Right lobe of liver (tissue), 6 donors: ENCODE measurements at regions not wholly inside any gene's neighbourhood (a gene's known extent, or its start where the extent isn't known, plus 50 kb on each side); places are given as distances from the start of the nearest gene placed in this dataset.

ENCODE experiments used
- ATAC-seq, 4 donors: fragments of 200-7000 bp; cut with Tn5 transposase; one replicate each; pipeline ENCODE4 v1.9.1; 2020; ENCODE audit warnings: mild to moderate bottlenecking in 4 of 4, moderate library complexity in 4 of 4
- DNase-seq, 3 donors: peaks; one replicate each; pipeline ENCODE4 v3.0.0-alpha.2; 2020
- H3K27ac ChIP-seq, 3 donors: fragments of 200-600 bp; one replicate each; pipeline ENCODE4 v1.8.0; 2022
- H3K27me3 ChIP-seq, 2 donors: fragments of 200-600 bp; one replicate each; pipeline ENCODE4 v1.8.0; 2022
- H3K36me3 ChIP-seq, 4 donors: fragments of 200-600 bp; sonication (generic) in 1 of 4; one replicate each; pipeline versions ENCODE4 v1.5.1 to v1.8.0; 2017 to 2022; ENCODE audit warnings: control low read depth in 1 of 4
- H3K4me1 ChIP-seq, 4 donors: fragments of 200-600 bp; sonication (generic) in 1 of 4; one replicate each; pipeline versions ENCODE4 v1.5.1 to v1.8.0; 2017 to 2022; ENCODE audit warnings: control low read depth in 1 of 4
- H3K4me3 ChIP-seq, 3 donors: fragments of 200-600 bp; one replicate each; pipeline ENCODE4 v1.8.0; 2022
- H3K9me3 ChIP-seq, 4 donors: fragments of 200-600 bp; sonication (generic) in 1 of 4; one replicate each; pipeline versions ENCODE4 v1.5.1 to v1.8.0; 2017 to 2022; ENCODE audit warnings: control low read depth in 1 of 4
- POLR2A ChIP-seq: fragments of 450-650 bp; IDR thresholded peaks from one replicate; pipeline ENCODE4 v1.6.1; 2017; ENCODE audit warnings: antibody characterized with exemption, mild to moderate bottlenecking
- WGBS: methylation state at CpG from one replicate; pipeline ENCODE4 v1.1.6; 2018; ENCODE audit warnings: low coverage, low lambda C conversion rate; ENCODE audit not compliant: insufficient coverage; ENCODE audit errors: missing lambda C conversion rate; 5-methylcytosine and 5-hydroxymethylcytosine counted together
- intact Hi-C, 2 donors: fragments of 100-400 bp; cut with DNase I; formaldehyde crosslinking; loops; one replicate each; pipeline versions ENCODE4 v1.11.2 to v1.14.1; 2022
- TF ChIP-seq, protein P1 (sequence below), 4 donors: fragments of 200-600 bp in 3 of 4; fragments of 450-650 bp in 1 of 4; IDR thresholded peaks; one replicate each; pipeline versions ENCODE4 v1.5.1 to v1.8.0; 2016 to 2022; ENCODE audit warnings: antibody characterized with exemption in 4 of 4, mild to moderate bottlenecking in 2 of 4
- donor health status: DM: no; HTN: yes; CAD: no.
- donor health status: DM: no; HTN: no; CAD: no.
- donor health status: DM: no; HTN: no; CAD: no.
- donor health status: DM: no; HTN: yes; CAD: no.
- donor health status: DM: no; HTN: yes; CAD: no.

DNA sequence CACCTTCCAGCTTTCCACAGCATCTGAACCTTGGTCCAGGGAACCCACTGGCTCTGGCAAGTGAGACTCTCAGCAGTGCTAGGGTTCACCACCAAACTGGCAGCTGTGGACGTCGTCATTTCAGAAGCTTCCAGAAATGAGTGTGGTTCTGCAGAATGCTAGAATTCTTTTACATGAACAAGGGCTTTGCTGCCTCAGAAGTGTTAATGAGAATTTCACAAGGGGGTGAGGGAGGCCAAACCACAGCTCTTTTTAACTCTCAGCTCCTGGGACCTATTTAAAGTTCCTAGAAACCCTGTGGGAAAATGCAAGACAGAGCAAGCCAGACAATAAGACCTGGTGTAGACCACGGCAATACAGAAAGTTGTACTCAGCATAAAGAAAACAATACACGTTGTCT, 129.3 kb upstream of the BET1 start:
- TF ChIP-seq POLR2A: no peak
- TF ChIP-seq, protein P1, sequence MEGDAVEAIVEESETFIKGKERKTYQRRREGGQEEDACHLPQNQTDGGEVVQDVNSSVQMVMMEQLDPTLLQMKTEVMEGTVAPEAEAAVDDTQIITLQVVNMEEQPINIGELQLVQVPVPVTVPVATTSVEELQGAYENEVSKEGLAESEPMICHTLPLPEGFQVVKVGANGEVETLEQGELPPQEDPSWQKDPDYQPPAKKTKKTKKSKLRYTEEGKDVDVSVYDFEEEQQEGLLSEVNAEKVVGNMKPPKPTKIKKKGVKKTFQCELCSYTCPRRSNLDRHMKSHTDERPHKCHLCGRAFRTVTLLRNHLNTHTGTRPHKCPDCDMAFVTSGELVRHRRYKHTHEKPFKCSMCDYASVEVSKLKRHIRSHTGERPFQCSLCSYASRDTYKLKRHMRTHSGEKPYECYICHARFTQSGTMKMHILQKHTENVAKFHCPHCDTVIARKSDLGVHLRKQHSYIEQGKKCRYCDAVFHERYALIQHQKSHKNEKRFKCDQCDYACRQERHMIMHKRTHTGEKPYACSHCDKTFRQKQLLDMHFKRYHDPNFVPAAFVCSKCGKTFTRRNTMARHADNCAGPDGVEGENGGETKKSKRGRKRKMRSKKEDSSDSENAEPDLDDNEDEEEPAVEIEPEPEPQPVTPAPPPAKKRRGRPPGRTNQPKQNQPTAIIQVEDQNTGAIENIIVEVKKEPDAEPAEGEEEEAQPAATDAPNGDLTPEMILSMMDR (IDR thresholded peaks at IDR 0.05): no peak
- Histone ChIP-seq H3K4me1 (no peaks in the 10 kb centered on the region), H3K36me3 (no peaks in the 10 kb centered on the region), H3K9me3 (no peaks in the 10 kb centered on the region), H3K27me3 (no peaks in the 10 kb centered on the region), H3K4me3 (no peak overlapping the region), H3K27ac (no peak overlapping the region)
- intact Hi-C loops: no loop called here
- ATAC-seq (no peak), DNase-seq (no peak)
- WGBS: 21% methylated on average over 4 of the region's 4 CpGs

DNA sequence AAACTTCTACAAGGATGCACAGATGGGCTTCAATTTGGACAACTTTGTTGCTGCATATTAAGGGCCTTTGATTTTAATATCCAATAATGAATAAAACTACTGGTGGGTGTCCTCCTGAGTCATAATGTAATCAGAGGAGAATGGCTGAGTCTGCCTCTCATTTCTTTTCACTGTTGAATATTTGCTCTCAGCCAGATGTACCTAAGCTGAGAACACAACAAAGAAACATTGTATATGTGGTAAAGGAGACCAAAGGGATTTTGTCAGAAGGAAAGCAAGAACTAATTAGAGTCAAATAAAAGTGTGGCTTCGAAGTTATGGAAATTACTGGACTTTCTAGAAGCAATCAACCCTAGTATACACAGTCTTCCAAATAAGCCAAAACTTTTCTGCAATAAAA, 131.0 kb upstream of the BET1 start:
- no peaks in the 10 kb centered on the region for H3K9me3 ChIP-seq
- no peak for TF ChIP-seq POLR2A
- TF ChIP-seq, protein P1 (IDR thresholded peaks at IDR 0.05): no peak
- H3K27me3 ChIP-seq: no peaks in the 10 kb centered on the region
- no peak overlapping the region for H3K27ac ChIP-seq
- no peak overlapping the region for H3K4me3 ChIP-seq
- WGBS: 42% methylated on average over 1 of the region's 1 CpG
- H3K36me3 ChIP-seq: no peaks in the 10 kb centered on the region
- intact Hi-C loops: no loop called here
- ATAC-seq (no peak), DNase-seq (no peak)
- no peaks in the 10 kb centered on the region for H3K4me1 ChIP-seq

DNA sequence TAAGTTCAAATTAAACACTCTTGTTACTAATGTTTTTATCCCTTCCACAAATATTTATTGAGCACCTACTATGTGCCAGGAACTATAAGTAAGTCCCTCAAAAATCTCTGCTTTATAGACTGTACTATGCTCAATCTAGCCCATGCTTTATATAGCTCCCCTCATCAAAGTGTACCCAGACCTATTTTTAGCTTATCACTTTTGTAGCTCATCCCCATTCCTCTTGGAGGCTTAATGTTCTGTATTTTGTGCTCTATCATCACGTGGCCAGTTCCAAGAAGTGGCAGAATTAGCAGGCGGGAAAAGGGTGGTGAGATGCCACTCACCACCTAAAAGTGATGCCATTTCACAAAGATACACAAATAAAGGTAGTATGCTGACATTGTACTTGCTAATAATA, 138.1 kb upstream of the BET1 start:
- 51% methylated on average over 2 of the region's 2 CpGs for WGBS
- H3K4me1 ChIP-seq: no peaks in the 10 kb centered on the region
- intact Hi-C loops: no loop called here

DNA sequence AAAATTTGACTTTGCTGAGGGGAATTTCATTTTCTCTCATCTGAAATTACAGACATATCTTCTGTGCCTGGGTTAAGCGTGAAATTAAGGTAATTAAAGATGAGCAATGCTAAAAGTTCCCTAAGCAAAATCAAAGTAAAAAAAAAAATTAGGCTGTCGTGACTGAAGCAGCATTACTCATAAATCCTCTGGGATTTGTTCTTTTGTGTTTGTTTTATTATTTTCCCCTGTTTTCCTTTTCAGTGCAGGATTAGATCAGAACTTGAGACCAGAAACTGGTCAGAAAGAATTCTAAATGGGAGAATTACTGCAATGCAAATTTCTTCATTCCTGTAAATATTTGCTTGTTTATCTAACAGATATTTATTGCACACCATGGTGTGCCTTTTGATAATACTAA, 141.4 kb upstream of the BET1 start:
- Histone ChIP-seq H3K27me3 (no peaks in the 10 kb centered on the region), H3K4me3 (no peak overlapping the region), H3K27ac (no peak overlapping the region), H3K4me1 (no peaks in the 10 kb centered on the region), H3K36me3 (no peaks in the 10 kb centered on the region), H3K9me3 (no peaks in the 10 kb centered on the region)
- DNase-seq: no peak
- WGBS: 45% methylated on average over 2 of the region's 2 CpGs
- intact Hi-C loops: no loop called here
- TF ChIP-seq, protein P1 (IDR thresholded peaks at IDR 0.05): no peak
- no peak for TF ChIP-seq POLR2A
- no peak for ATAC-seq

More for the DNA sequence above, 138.1 kb upstream of the BET1 start:
- Histone ChIP-seq H3K36me3 (no peaks in the 10 kb centered on the region), H3K27me3 (no peaks in the 10 kb centered on the region), H3K27ac (no peak overlapping the region), H3K9me3 (no peaks in the 10 kb centered on the region), H3K4me3 (no peak overlapping the region)
- ATAC-seq: no peak
- DNase-seq: no peak
- TF ChIP-seq, protein P1 (IDR thresholded peaks at IDR 0.05): no peak
- TF ChIP-seq POLR2A: no peak

- DNase-seq: no peak
Measured at GRCh38 chr7:94146408-94146807, 142.3 kb upstream of the BET1 start.

More at GRCh38 chr7:94146408-94146807, 142.3 kb upstream of the BET1 start:
- WGBS: 63% methylated on average over 4 of the region's 6 CpGs
- no peak overlapping the region for H3K4me3 ChIP-seq
- H3K4me1 ChIP-seq: no peaks in the 10 kb centered on the region
- intact Hi-C loops: no loop called here
- H3K9me3 ChIP-seq: no peaks in the 10 kb centered on the region
- peak in 1 of 4 donors; percentile 36 for ATAC-seq
- TF ChIP-seq, protein P1 (IDR thresholded peaks at IDR 0.05): no peak
- no peak for TF ChIP-seq POLR2A
- no peaks in the 10 kb centered on the region for H3K36me3 ChIP-seq
- H3K27ac ChIP-seq: no peak overlapping the region
- H3K27me3 ChIP-seq: no peaks in the 10 kb centered on the region
